ENCODE measurements at regions not wholly inside any gene's neighbourhood (a gene's known extent, or its start where the extent isn't known, plus 50 kb on each side); places are given as distances from the start of the nearest gene placed in this dataset.

DNA sequence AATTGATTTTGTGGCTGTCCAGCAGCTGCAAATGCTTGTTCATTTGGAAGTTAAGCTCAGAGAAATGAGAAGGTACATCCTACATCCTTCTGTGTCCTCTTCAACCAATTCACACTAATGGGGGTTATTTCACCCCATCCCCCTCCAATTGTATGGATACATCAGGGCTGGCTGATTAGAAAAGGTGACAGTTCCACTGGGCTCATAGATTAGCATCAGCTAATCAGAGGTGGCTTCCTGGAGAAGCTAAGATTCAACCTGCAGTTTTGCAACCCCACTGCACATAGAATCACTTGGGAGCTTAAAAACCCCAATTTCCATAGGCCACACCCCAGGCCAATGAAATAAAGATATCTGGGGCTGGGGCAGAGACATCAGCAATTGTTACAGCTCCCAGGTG is 217.7 kb upstream of the TLE3 start:
- Histone ChIP-seq H4K5ac (ENCODE audit: insufficient read length, low read depth, low read length) (no peak overlapping the region), H3K27ac (ENCODE audit: insufficient read length, low read depth, low read length) (no peak overlapping the region), H3K27me3 (ENCODE audit: insufficient read depth, low read length) (no peaks in the 10 kb centered on the region), H3K14ac (ENCODE audit: insufficient read depth, low read length) (no peak overlapping the region), H2BK5ac (ENCODE audit: insufficient read length, low read length) (no peak overlapping the region), H2BK12ac (ENCODE audit: insufficient read length, low read depth, low read length) (no peak overlapping the region), H2AFZ (ENCODE audit: low read length) (no peak overlapping the region), H3T11ph (ENCODE audit: low read length) (no peak overlapping the region), H4K20me1 (ENCODE audit: control insufficient read depth, insufficient read depth, insufficient read length) (no peaks in the 10 kb centered on the region), H3K18ac (ENCODE audit: insufficient read length, low read depth, low read length) (no peak overlapping the region), H3K4me2 (ENCODE audit: insufficient read depth, insufficient read length, low read length) (no peak overlapping the region), H3K56ac (ENCODE audit: insufficient read length, low read depth, low read length) (no peak overlapping the region), H3K9ac (ENCODE audit: extremely low read depth, insufficient read length, low read length) (no peak overlapping the region), H3K4ac (ENCODE audit: low read depth, low read length) (no peak overlapping the region), H3K4me1 (ENCODE audit: insufficient read depth, low read length) (peaks cover 8% of the 10 kb centered on the region; the same call in 1 of the 2 replicates), H2BK20ac (ENCODE audit: low read depth, low read length, poor library complexity, severe bottlenecking) (no peak overlapping the region), H4K8ac (replicated peaks; ENCODE audit: insufficient read length, low read depth, low read length) (no peak overlapping the region), H3K79me2 (ENCODE audit: insufficient read depth, low read length) (no peaks in the 10 kb centered on the region), H4K91ac (ENCODE audit: insufficient read length, low read depth, low read length) (no peak overlapping the region), H2AK5ac (ENCODE audit: insufficient read length, low read length) (no peak overlapping the region), H3K79me1 (ENCODE audit: insufficient read depth, low read depth, low read length, poor library complexity, severe bottlenecking) (no peaks in the 10 kb centered on the region), H3K23me2 (ENCODE audit: insufficient read length, low read depth, low read length, poor library complexity, severe bottlenecking) (no peaks in the 10 kb centered on the region), H2BK120ac (ENCODE audit: low read depth, low read length, poor library complexity, severe bottlenecking) (no peak overlapping the region), H2BK15ac (ENCODE audit: low read depth, low read length) (no peak overlapping the region), H3K9me3 (ENCODE audit: control insufficient read depth, low read depth, low read length) (no peaks in the 10 kb centered on the region), H3K23ac (ENCODE audit: insufficient read length, low read depth, low read length) (no peak overlapping the region)
- TF ChIP-seq, protein P1, sequence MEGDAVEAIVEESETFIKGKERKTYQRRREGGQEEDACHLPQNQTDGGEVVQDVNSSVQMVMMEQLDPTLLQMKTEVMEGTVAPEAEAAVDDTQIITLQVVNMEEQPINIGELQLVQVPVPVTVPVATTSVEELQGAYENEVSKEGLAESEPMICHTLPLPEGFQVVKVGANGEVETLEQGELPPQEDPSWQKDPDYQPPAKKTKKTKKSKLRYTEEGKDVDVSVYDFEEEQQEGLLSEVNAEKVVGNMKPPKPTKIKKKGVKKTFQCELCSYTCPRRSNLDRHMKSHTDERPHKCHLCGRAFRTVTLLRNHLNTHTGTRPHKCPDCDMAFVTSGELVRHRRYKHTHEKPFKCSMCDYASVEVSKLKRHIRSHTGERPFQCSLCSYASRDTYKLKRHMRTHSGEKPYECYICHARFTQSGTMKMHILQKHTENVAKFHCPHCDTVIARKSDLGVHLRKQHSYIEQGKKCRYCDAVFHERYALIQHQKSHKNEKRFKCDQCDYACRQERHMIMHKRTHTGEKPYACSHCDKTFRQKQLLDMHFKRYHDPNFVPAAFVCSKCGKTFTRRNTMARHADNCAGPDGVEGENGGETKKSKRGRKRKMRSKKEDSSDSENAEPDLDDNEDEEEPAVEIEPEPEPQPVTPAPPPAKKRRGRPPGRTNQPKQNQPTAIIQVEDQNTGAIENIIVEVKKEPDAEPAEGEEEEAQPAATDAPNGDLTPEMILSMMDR (conservative IDR thresholded peaks at IDR 0.05): no peak
- no peaks in the 10 kb centered on the region; a peak in 1 of 5 replicates for H3K9me3 Mint-ChIP-seq
- DNase-seq: no peak
- peaks cover 0 to 5% (median 0%) of the 10 kb centered on the region in 3 experiments; a peak in 2 of 7 replicates for H3K36me3 Mint-ChIP-seq (ENCODE audit: insufficient read depth in 1 of 3, low read depth in 3 of 3)
- peaks cover 3% of the 10 kb centered on the region for H3K27me3 Mint-ChIP-seq (ENCODE audit: low read depth)
- H3K4me3 Mint-ChIP-seq: no peak overlapping the region
- H3K4me1 Mint-ChIP-seq: peaks cover 5 to 14% of the 10 kb centered on the region in 2 experiments
- no peak overlapping the region for H3K27ac Mint-ChIP-seq
